GDM1 (cell line): ENCODE measurements at regions not wholly inside any gene's neighbourhood (a gene's known extent, or its start where the extent isn't known, plus 50 kb on each side); places are given as distances from the start of the nearest gene placed in this dataset.
"Not testable (repeated sequence)": the region's sequence is repeated elsewhere in the genome, so short reads cannot be mapped to it uniquely, and the experiment has no call there.

Experiments
- DNase-seq: peaks from one replicate; lab custom pipeline; 2025; lab: John Stamatoyannopoulos, UW

GRCh38 chr1:163574119-163574518 is 252.4 kb downstream of the NUF2 start:
- DNase-seq: no peak

- no peak for DNase-seq
Measured at GRCh38 chr1:163580926-163581325, 259.2 kb downstream of the NUF2 start.

GRCh38 chr1:163583661-163584181 is 262.0 kb downstream of the NUF2 start:
- no peak for DNase-seq

GRCh38 chr1:163585796-163586195 is 264.0 kb downstream of the NUF2 start:
- no peak for DNase-seq

- no peak for DNase-seq
Measured at GRCh38 chr1:163588796-163589195, 267.0 kb downstream of the NUF2 start.

- DNase-seq: no peak
Measured at GRCh38 chr1:163589735-163590134, 268.0 kb downstream of the NUF2 start.

- DNase-seq: not testable (repeated sequence)
Measured at GRCh38 chr1:163591131-163591530, 269.4 kb downstream of the NUF2 start.

GRCh38 chr1:163592623-163593022 is 270.9 kb downstream of the NUF2 start:
- DNase-seq: not testable (repeated sequence)

- DNase-seq: not testable (repeated sequence)
Measured at GRCh38 chr1:163596106-163596505, 274.4 kb downstream of the NUF2 start.

- no peak for DNase-seq
Measured at GRCh38 chr1:163596541-163597258, 274.9 kb downstream of the NUF2 start.

- DNase-seq: no peak
Measured at GRCh38 chr1:163604321-163604720, 282.6 kb downstream of the NUF2 start.

- DNase-seq: no peak
Measured at GRCh38 chr1:163604896-163605295, 283.1 kb downstream of the NUF2 start.

- no peak for DNase-seq
Measured at GRCh38 chr1:163608979-163609378, 287.2 kb downstream of the NUF2 start.

GRCh38 chr1:163609858-163610257 is 288.1 kb downstream of the NUF2 start:
- DNase-seq: no peak

GRCh38 chr1:163610486-163610885 is 288.7 kb downstream of the NUF2 start:
- no peak for DNase-seq

- no peak for DNase-seq
Measured at GRCh38 chr1:163614361-163614760, 292.6 kb downstream of the NUF2 start.

- DNase-seq: no peak
Measured at GRCh38 chr1:163628034-163628773, 306.4 kb downstream of the NUF2 start.

- no peak for DNase-seq
Measured at GRCh38 chr1:163632269-163632668, 310.5 kb downstream of the NUF2 start.

GRCh38 chr1:163633366-163633765 is 311.6 kb downstream of the NUF2 start:
- no peak for DNase-seq

- not testable (repeated sequence) for DNase-seq
Measured at GRCh38 chr1:163645676-163646075, 323.9 kb downstream of the NUF2 start.

GRCh38 chr1:163650624-163651023 is 328.9 kb downstream of the NUF2 start:
- DNase-seq: no peak

- no peak for DNase-seq
Measured at GRCh38 chr1:163652441-163652840, 330.7 kb downstream of the NUF2 start.

- no peak for DNase-seq
Measured at GRCh38 chr1:163655565-163655964, 333.8 kb downstream of the NUF2 start.
